Head of caudate nucleus (tissue), 42 donors: ENCODE measurements at regions not wholly inside any gene's neighbourhood (a gene's known extent, or its start where the extent isn't known, plus 50 kb on each side); places are given as distances from the start of the nearest gene placed in this dataset.
"Not testable (repeated sequence)": the region's sequence is repeated elsewhere in the genome, so short reads cannot be mapped to it uniquely, and the experiment has no call there.

ENCODE experiments used
- DNase-seq, 42 donors: peaks; one replicate each; pipeline versions ENCODE4 v3.0.0 to v3.0.0-alpha.2; 2020 to 2021; ENCODE audit warnings: mixed read lengths in 7 of 42
- intact Hi-C: fragments of 100-400 bp; cut with DNase I; formaldehyde crosslinking; loops from one replicate; pipeline ENCODE4 v1.15.0; 2022

- intact Hi-C loops, DNase-seq: not testable (repeated sequence)
These were observed 158.2 kb upstream of the MYRIP start for GRCh38 chr3:39651256-39651655.

GRCh38 chr3:39651993-39652739 lies 157.2 kb upstream of the MYRIP start:
- intact Hi-C loops = no loop called here
- no peak for DNase-seq

- DNase-seq, intact Hi-C loops: not testable (repeated sequence)
These were observed 153.7 kb upstream of the MYRIP start for GRCh38 chr3:39655718-39656117.

- no peak for DNase-seq
- intact Hi-C loops = no loop called here
These were observed 152.3 kb upstream of the MYRIP start for GRCh38 chr3:39657075-39657474.

GRCh38 chr3:39657775-39658174 lies 151.6 kb upstream of the MYRIP start:
- no peak for DNase-seq
- intact Hi-C loops = no loop called here

GRCh38 chr3:39664931-39665330 lies 144.5 kb upstream of the MYRIP start:
- intact Hi-C loops = no loop called here
- no peak for DNase-seq

- no peak for DNase-seq
- intact Hi-C loops = no loop called here
These were observed 144.0 kb upstream of the MYRIP start for GRCh38 chr3:39665441-39665840.

- DNase-seq = peak in 23 of 42 donors; percentile 2 to 70 (median 25)
These were observed 141.0 kb upstream of the MYRIP start for GRCh38 chr3:39668420-39668819.

GRCh38 chr3:39671116-39671515 lies 138.3 kb upstream of the MYRIP start:
- intact Hi-C loops = no loop called here
- DNase-seq = no peak

More at GRCh38 chr3:39668420-39668819, 141.0 kb upstream of the MYRIP start:
- intact Hi-C loops = no loop called here

GRCh38 chr3:39671600-39671999 lies 137.8 kb upstream of the MYRIP start:
- DNase-seq = no peak
- intact Hi-C loops = no loop called here

GRCh38 chr3:39705351-39705900 lies 104.0 kb upstream of the MYRIP start:
- DNase-seq = no peak
- intact Hi-C loops = loop anchor here (5.0 kb wide), 1 partner anchor 472 kb away; no protein-coding TSS in a partner anchor

- DNase-seq = peak in 3 of 42 donors; percentile 2 to 21 (median 9)
- intact Hi-C loops = loop anchor here (5.0 kb wide), 1 partner anchor 470 kb away; no protein-coding TSS in a partner anchor
These were observed 102.0 kb upstream of the MYRIP start for GRCh38 chr3:39707314-39707909.

- intact Hi-C loops = no loop called here
- no peak for DNase-seq
These were observed 96.9 kb upstream of the MYRIP start for GRCh38 chr3:39712413-39713048.

GRCh38 chr3:39713341-39713740 lies 96.1 kb upstream of the MYRIP start:
- intact Hi-C loops, DNase-seq: not testable (repeated sequence)

GRCh38 chr3:39716849-39717248 lies 92.6 kb upstream of the MYRIP start:
- intact Hi-C loops = no loop called here
- no peak for DNase-seq

- no peak for DNase-seq
- intact Hi-C loops = no loop called here
These were observed 90.5 kb upstream of the MYRIP start for GRCh38 chr3:39718674-39719595.

- intact Hi-C loops = loop anchor here (5.0 kb wide), 1 partner anchor 456 kb away; no protein-coding TSS in a partner anchor
- no peak for DNase-seq
These were observed 88.3 kb upstream of the MYRIP start for GRCh38 chr3:39721076-39721475.

GRCh38 chr3:39724233-39724846 lies 85.1 kb upstream of the MYRIP start:
- peak in 3 of 42 donors; percentile 8 to 30 (median 26) for DNase-seq
- intact Hi-C loops = loop anchor here (5.0 kb wide), 1 partner anchor 453 kb away; no protein-coding TSS in a partner anchor
